Stimulated activated CD8-positive, alpha-beta memory T cell treated with anti-CD3 and anti-CD28 coated beads, Interleukin-4, amount 100 ng/mL, for 24 hours (primary cell): ENCODE measurements at regions not wholly inside any gene's neighbourhood (a gene's known extent, or its start where the extent isn't known, plus 50 kb on each side); places are given as distances from the start of the nearest gene placed in this dataset.
"Not testable (repeated sequence)": the region's sequence is repeated elsewhere in the genome, so short reads cannot be mapped to it uniquely, and the experiment has no call there.

Experiments
- DNase-seq: peaks from one replicate; pipeline ENCODE4 v3.0.0-alpha.2; 2020; ENCODE audit warnings: low read depth

GRCh38 chr2:190150413-190150812, 87.9 kb upstream of the MSTN start:
- DNase-seq, result no peak

- DNase-seq, result no peak
Measured at GRCh38 chr2:190149908-190150307, 87.4 kb upstream of the MSTN start.

- DNase-seq, result no peak
Measured at GRCh38 chr2:190149200-190149599, 86.7 kb upstream of the MSTN start.

- DNase-seq, result not testable (repeated sequence)
Measured at GRCh38 chr2:190146109-190146508, 83.6 kb upstream of the MSTN start.

GRCh38 chr2:190140474-190140873, 77.9 kb upstream of the MSTN start:
- DNase-seq, result not testable (repeated sequence)

GRCh38 chr2:190139371-190139770, 76.8 kb upstream of the MSTN start:
- DNase-seq, result no peak

- no peak for DNase-seq
Measured at GRCh38 chr2:190138032-190138431, 75.5 kb upstream of the MSTN start.

- no peak for DNase-seq
Measured at GRCh38 chr2:190137561-190137960, 75.0 kb upstream of the MSTN start.

GRCh38 chr2:190136825-190137224, 74.3 kb upstream of the MSTN start:
- DNase-seq, result no peak

GRCh38 chr2:190136259-190136658, 73.7 kb upstream of the MSTN start:
- DNase-seq, result no peak

- no peak for DNase-seq
Measured at GRCh38 chr2:190129421-190130199, 67.1 kb upstream of the MSTN start.

- DNase-seq, result no peak
Measured at GRCh38 chr2:190127651-190128050, 65.1 kb upstream of the MSTN start.

- DNase-seq, result no peak
Measured at GRCh38 chr2:190126798-190127197, 64.3 kb upstream of the MSTN start.

- DNase-seq, result no peak
Measured at GRCh38 chr2:190123956-190124355, 61.4 kb upstream of the MSTN start.

- DNase-seq, result no peak
Measured at GRCh38 chr2:190121971-190122370, 59.4 kb upstream of the MSTN start.

- DNase-seq, result no peak
Measured at GRCh38 chr2:190121305-190121704, 58.8 kb upstream of the MSTN start.

- no peak for DNase-seq
Measured at GRCh38 chr2:190119923-190120590, 57.5 kb upstream of the MSTN start.

- DNase-seq, result peak; percentile 7
Measured at GRCh38 chr2:190119257-190119656, 56.7 kb upstream of the MSTN start.

GRCh38 chr2:190117305-190117704, 54.8 kb upstream of the MSTN start:
- DNase-seq, result no peak

- DNase-seq, result no peak
Measured at GRCh38 chr2:190113000-190113399, 50.5 kb upstream of the MSTN start.
